ENCODE measurements at regions not wholly inside any gene's neighbourhood (a gene's known extent, or its start where the extent isn't known, plus 50 kb on each side); places are given as distances from the start of the nearest gene placed in this dataset.

- TF ChIP-seq, protein P1, sequence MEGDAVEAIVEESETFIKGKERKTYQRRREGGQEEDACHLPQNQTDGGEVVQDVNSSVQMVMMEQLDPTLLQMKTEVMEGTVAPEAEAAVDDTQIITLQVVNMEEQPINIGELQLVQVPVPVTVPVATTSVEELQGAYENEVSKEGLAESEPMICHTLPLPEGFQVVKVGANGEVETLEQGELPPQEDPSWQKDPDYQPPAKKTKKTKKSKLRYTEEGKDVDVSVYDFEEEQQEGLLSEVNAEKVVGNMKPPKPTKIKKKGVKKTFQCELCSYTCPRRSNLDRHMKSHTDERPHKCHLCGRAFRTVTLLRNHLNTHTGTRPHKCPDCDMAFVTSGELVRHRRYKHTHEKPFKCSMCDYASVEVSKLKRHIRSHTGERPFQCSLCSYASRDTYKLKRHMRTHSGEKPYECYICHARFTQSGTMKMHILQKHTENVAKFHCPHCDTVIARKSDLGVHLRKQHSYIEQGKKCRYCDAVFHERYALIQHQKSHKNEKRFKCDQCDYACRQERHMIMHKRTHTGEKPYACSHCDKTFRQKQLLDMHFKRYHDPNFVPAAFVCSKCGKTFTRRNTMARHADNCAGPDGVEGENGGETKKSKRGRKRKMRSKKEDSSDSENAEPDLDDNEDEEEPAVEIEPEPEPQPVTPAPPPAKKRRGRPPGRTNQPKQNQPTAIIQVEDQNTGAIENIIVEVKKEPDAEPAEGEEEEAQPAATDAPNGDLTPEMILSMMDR (IDR thresholded peaks at IDR 0.05; ENCODE audit: borderline replicate concordance, insufficient read depth, low read depth, low read length) = no peak
- no peak overlapping the region for H3K4me3 ChIP-seq (ENCODE audit: low read depth, low read length)
These were observed 109.1 kb upstream of the COL8A1 start for GRCh38 chr3:99529265-99529664.

- H3K4me3 ChIP-seq (ENCODE audit: low read depth, low read length) = no peak overlapping the region
- TF ChIP-seq, protein P1 (IDR thresholded peaks at IDR 0.05; ENCODE audit: borderline replicate concordance, insufficient read depth, low read depth, low read length) = no peak
These were observed 111.5 kb upstream of the COL8A1 start for GRCh38 chr3:99526921-99527320.

GRCh38 chr3:99524559-99524958 lies 113.8 kb upstream of the COL8A1 start:
- TF ChIP-seq, protein P1 (IDR thresholded peaks at IDR 0.05; ENCODE audit: borderline replicate concordance, insufficient read depth, low read depth, low read length) = no peak

DNA sequence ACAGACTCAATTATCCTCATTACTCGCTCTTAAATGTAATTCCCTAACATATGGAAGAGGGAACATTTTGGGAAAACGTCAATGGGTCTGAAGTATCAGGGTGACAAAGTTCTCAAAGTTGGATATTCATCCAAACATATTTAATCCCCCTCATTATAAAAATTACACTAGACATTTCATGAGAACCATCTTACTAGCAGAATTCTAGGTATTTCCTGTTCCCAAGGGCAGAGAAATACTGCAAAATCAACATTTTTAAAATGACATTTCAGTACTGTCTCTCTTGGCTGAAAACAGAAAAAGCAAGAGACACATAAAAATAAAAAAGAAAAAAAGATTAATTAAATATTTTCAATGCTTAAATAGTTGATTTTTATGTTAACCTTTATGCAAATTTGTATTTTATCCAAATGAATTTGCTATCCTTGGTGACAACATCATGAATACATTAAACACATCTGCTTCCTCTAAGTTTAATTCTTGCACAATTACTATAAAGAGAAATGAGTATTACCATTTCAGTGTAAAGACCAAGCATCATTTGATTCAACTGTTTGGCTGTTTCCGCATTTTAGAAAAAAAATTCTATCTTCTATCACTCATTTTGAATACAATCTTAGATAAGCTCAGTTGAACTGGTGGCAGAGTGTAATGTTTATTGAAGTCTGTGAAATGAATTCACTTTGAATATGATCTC lies 114.8 kb upstream of the COL8A1 start:
- TF ChIP-seq, protein P1 (IDR thresholded peaks at IDR 0.05; ENCODE audit: borderline replicate concordance, insufficient read depth, low read depth, low read length) = no peak
- H3K4me3 ChIP-seq (ENCODE audit: low read depth, low read length) = no peak overlapping the region

More at GRCh38 chr3:99524559-99524958, 113.8 kb upstream of the COL8A1 start:
- no peak overlapping the region for H3K4me3 ChIP-seq (ENCODE audit: low read depth, low read length)

- TF ChIP-seq, protein P1 (IDR thresholded peaks at IDR 0.05; ENCODE audit: borderline replicate concordance, insufficient read depth, low read depth, low read length) = no peak
These were observed 116.2 kb upstream of the COL8A1 start for GRCh38 chr3:99522147-99522546.

DNA sequence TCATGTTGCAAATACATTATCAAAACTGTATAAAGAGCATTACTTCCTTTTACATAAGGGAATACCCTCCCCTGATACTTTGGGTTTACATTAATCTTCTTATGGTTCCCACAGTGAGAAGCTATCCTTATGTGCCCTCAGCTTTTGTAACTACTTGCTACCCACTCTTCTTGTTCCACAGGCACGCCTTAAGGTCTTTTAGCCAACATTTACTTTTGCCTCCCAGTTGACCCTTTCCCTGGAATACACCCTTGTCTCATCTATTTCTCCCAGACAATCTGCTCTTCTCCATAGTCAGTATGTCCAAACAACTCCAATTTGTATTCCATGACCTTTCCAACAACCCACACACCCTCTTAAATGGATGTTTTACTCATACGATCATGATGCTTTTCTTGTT lies 116.8 kb upstream of the COL8A1 start:
- TF ChIP-seq, protein P1 (IDR thresholded peaks at IDR 0.05; ENCODE audit: borderline replicate concordance, insufficient read depth, low read depth, low read length) = no peak
- no peak overlapping the region for H3K4me3 ChIP-seq (ENCODE audit: low read depth, low read length)

More at GRCh38 chr3:99522147-99522546, 116.2 kb upstream of the COL8A1 start:
- H3K4me3 ChIP-seq (ENCODE audit: low read depth, low read length) = no peak overlapping the region

DNA sequence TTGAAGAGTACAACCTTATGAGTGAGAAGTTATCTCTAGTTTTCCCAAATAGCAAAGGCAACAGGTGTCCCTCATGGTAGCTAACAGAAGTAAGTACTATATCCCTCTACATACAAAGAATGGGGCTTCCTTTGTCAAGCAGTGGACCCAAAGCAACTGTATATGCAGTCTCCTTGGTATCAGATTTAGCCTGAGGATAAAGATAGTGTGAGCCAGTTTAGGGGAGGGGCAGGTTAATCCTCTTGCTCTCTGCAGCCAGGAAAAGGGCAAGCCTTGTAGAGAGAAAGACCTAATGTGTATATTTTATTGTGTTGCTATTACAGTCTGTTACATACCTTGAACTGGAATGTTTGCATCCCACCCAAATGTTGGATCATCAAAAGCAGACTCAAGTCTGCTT lies 117.9 kb upstream of the COL8A1 start:
- no peak overlapping the region for H3K4me3 ChIP-seq (ENCODE audit: low read depth, low read length)
- TF ChIP-seq, protein P1 (IDR thresholded peaks at IDR 0.05; ENCODE audit: borderline replicate concordance, insufficient read depth, low read depth, low read length) = no peak

Measured in GM12875 (cell line).